ENCODE measurements at regions not wholly inside any gene's neighbourhood (a gene's known extent, or its start where the extent isn't known, plus 50 kb on each side); places are given as distances from the start of the nearest gene placed in this dataset.

DNA sequence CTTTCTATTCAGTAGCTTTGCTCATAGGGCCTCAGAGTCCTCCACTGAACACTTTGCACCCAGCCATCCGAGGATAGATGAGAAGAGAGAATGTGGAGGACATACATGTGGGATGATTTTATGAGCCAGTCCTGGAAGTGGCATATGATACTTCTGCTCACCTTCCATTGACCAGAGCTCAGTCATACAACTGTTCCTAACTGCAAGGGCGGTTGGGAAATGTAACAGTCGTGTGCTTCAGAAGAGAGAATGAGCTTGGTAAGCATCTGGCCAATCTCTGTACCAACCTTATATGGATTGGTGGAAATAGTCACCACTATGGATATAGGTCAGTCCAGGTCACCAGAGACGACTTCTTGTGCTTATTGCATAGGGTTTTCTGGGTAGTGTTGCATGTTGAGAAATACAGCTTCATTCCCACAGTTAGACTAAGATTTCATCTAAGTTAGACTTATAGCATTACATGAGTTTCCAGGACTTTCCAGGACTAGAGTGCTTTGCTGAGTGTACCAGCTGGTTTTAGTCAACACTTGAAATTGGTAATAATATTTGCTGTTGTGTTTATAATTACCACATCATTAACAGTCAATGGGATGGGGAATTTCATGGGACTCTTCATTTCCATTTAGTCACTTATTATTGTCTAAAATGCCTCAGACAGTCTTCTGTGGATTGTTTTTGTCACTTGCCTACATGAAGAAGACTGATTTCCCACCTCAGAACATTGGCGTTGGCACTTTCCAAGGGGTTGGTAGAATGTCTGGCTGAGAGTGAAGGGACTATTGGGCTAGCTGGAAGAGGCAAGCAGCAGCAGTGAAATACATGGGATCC lies 214.5 kb upstream of the ROPN1 start:
- no peaks in the 10 kb centered on the region for H3K79me2 ChIP-seq (ENCODE audit: insufficient read depth, low read length)
- H3K27me3 ChIP-seq (ENCODE audit: control insufficient read depth in 1 of 2, insufficient read depth in 2 of 2, low read length in 2 of 2): no peaks in the 10 kb centered on the region; a peak in 2 of 5 replicates
- no peaks in the 10 kb centered on the region for H3K36me3 ChIP-seq (replicated peaks in 1 of 2; ENCODE audit: control insufficient read depth in 1 of 2, insufficient read depth in 2 of 2, low read length in 2 of 2)
- H3K4me3 ChIP-seq (replicated peaks in 1 of 3; ENCODE audit: insufficient read depth in 1 of 3, low read depth in 2 of 3, low read length in 3 of 3): no peak overlapping the region
- intact Hi-C loops (cut with micrococcal nuclease; ENCODE audit: unreplicated experiment): no loop called here
- H3K9ac ChIP-seq (ENCODE audit: insufficient read depth, low read depth, low read length): no peak overlapping the region
- DNase-seq (ENCODE audit: low spot score): no peak
- TF ChIP-seq ZNF34 (CRISPR knock-in tag; IDR thresholded peaks at IDR 0.05; ENCODE audit: borderline replicate concordance): no peak
- TF ChIP-seq, protein P1, sequence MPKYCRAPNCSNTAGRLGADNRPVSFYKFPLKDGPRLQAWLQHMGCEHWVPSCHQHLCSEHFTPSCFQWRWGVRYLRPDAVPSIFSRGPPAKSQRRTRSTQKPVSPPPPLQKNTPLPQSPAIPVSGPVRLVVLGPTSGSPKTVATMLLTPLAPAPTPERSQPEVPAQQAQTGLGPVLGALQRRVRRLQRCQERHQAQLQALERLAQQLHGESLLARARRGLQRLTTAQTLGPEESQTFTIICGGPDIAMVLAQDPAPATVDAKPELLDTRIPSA (CRISPR knock-in tag; IDR thresholded peaks at IDR 0.05; ENCODE audit: borderline replicate concordance): no peak
- TF ChIP-seq, protein P2, sequence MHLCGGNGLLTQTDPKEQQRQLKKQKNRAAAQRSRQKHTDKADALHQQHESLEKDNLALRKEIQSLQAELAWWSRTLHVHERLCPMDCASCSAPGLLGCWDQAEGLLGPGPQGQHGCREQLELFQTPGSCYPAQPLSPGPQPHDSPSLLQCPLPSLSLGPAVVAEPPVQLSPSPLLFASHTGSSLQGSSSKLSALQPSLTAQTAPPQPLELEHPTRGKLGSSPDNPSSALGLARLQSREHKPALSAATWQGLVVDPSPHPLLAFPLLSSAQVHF (CRISPR knock-in tag; IDR thresholded peaks at IDR 0.05): no peak
- TF ChIP-seq ZNF724P (CRISPR knock-in tag; IDR thresholded peaks at IDR 0.05; ENCODE audit: borderline replicate concordance): no peak
- TF ChIP-seq, protein P3, sequence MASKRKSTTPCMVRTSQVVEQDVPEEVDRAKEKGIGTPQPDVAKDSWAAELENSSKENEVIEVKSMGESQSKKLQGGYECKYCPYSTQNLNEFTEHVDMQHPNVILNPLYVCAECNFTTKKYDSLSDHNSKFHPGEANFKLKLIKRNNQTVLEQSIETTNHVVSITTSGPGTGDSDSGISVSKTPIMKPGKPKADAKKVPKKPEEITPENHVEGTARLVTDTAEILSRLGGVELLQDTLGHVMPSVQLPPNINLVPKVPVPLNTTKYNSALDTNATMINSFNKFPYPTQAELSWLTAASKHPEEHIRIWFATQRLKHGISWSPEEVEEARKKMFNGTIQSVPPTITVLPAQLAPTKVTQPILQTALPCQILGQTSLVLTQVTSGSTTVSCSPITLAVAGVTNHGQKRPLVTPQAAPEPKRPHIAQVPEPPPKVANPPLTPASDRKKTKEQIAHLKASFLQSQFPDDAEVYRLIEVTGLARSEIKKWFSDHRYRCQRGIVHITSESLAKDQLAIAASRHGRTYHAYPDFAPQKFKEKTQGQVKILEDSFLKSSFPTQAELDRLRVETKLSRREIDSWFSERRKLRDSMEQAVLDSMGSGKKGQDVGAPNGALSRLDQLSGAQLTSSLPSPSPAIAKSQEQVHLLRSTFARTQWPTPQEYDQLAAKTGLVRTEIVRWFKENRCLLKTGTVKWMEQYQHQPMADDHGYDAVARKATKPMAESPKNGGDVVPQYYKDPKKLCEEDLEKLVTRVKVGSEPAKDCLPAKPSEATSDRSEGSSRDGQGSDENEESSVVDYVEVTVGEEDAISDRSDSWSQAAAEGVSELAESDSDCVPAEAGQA (IDR thresholded peaks at IDR 0.05; ENCODE audit: low read depth): no peak
- TF ChIP-seq, protein P3 (CRISPR knock-in tag; IDR thresholded peaks at IDR 0.05; ENCODE audit: borderline replicate concordance): no peak
- TF ChIP-seq ZNF292 (CRISPR knock-in tag; IDR thresholded peaks at IDR 0.05; ENCODE audit: borderline replicate concordance, low read depth): no peak
- no peak for TF ChIP-seq ZNF33B (CRISPR knock-in tag; IDR thresholded peaks at IDR 0.05)
- no peak for TF ChIP-seq CENPT (CRISPR knock-in tag; IDR thresholded peaks at IDR 0.05; ENCODE audit: low read depth)
- TF ChIP-seq ETV5 (CRISPR knock-in tag; IDR thresholded peaks at IDR 0.05; ENCODE audit: borderline replicate concordance): no peak
- TF ChIP-seq ZKSCAN5 (CRISPR knock-in tag; IDR thresholded peaks at IDR 0.05): no peak
- TF ChIP-seq CEBPB (IDR thresholded peaks at IDR 0.05; ENCODE audit: borderline replicate concordance, low read depth, low read length): no peak
- POLR2A ChIA-PET: no interaction called here
- no peak overlapping the region for H3K27ac ChIP-seq (ENCODE audit: extremely low read length, insufficient read depth, low read length)
- no peak for FAIRE-seq
- H2AFZ ChIP-seq (ENCODE audit: low read length): no peak overlapping the region
- H3K4me2 ChIP-seq (ENCODE audit: low read depth, low read length): no peak overlapping the region
- no peak for ATAC-seq
- H4K20me1 ChIP-seq (ENCODE audit: insufficient read depth, low read length): no peaks in the 10 kb centered on the region
- no TSS peak for BruUV-seq (replicated peaks)
- in situ Hi-C loops (cut with HindIII; ENCODE audit: extremely low pct_ligation_motif_present, low pct_unique_long_range_greater_than_20kb): no loop called here
- 0% methylated on average over 4 of the region's 5 CpGs for WGBS (ENCODE audit: low lambda C conversion rate)
- no peaks in the 10 kb centered on the region for H3K9me3 ChIP-seq (ENCODE audit: low read length)
- no peaks in the 10 kb centered on the region for H3K4me1 ChIP-seq (ENCODE audit: insufficient read depth, low read length)
- CTCF ChIA-PET (ENCODE audit: low intra/inter-chr PET ratio, low total read pairs): no interaction called here

All from HepG2 (cell line).